Cardiac fibroblast (primary cell): ENCODE measurements at regions not wholly inside any gene's neighbourhood (a gene's known extent, or its start where the extent isn't known, plus 50 kb on each side); places are given as distances from the start of the nearest gene placed in this dataset.

ENCODE experiments used
- DNase-seq, 2 donors: peaks; one replicate each; pipeline versions ENCODE4 v3.0.0 to v3.0.0-alpha.2; 2010; ENCODE audit warnings: low read depth in 2 of 2
- H3K4me3 ChIP-seq, 2 donors: replicated peaks in 1 of 2; 1 replicate in 1 of 2; 2 replicates in 1 of 2; pipeline ENCODE4 v1.5.1; 2011; ENCODE audit warnings: low read depth in 2 of 2, low read length in 2 of 2, mild to moderate bottlenecking in 2 of 2, moderate library complexity in 1 of 2
- TF ChIP-seq, protein P1 (sequence below): IDR thresholded peaks from one replicate; pipeline ENCODE4 v1.5.1; 2011; ENCODE audit warnings: low read depth, mild to moderate bottlenecking, low read length, inconsistent platforms

DNA sequence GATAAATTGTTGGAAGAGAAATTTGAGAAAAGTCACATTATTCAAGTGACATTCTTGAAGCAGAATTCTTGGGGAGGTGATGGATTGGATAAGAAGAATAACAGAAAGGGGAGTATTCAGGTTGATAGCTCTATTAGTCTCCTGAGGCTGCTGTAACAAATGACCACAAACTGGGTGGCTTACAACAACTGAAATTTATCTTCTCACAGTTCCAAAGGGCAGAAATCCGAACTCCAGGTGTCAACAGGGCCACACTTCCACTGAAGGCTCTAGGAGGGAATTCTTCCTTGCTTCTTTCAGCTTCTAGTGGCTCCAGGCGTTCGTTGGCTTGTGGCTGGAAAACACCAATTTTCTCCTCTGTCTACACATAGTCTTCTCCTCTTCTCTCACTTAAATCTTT is 99.8 kb downstream of the TES start:
- no peak for DNase-seq
- no peak overlapping the region for H3K4me3 ChIP-seq
- TF ChIP-seq, protein P1, sequence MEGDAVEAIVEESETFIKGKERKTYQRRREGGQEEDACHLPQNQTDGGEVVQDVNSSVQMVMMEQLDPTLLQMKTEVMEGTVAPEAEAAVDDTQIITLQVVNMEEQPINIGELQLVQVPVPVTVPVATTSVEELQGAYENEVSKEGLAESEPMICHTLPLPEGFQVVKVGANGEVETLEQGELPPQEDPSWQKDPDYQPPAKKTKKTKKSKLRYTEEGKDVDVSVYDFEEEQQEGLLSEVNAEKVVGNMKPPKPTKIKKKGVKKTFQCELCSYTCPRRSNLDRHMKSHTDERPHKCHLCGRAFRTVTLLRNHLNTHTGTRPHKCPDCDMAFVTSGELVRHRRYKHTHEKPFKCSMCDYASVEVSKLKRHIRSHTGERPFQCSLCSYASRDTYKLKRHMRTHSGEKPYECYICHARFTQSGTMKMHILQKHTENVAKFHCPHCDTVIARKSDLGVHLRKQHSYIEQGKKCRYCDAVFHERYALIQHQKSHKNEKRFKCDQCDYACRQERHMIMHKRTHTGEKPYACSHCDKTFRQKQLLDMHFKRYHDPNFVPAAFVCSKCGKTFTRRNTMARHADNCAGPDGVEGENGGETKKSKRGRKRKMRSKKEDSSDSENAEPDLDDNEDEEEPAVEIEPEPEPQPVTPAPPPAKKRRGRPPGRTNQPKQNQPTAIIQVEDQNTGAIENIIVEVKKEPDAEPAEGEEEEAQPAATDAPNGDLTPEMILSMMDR = no peak

DNA sequence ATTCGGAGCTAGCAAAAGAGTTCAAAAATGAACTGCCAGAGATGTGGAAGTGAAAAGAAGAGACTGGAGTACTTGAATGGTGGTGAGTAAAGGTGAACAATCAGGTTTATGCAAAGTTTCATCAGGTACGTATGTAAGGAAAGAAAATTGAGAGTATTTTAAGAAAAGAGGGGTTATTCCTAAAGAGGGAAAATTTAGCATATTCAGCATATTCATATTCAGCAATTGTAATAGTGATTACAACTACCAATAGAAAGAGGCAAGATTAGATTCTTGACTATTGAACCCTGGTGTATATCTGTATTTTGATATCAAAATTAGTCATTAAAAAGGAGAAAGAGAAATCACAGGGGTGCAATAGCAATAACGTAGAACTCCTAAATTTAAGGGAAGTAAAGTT is 100.9 kb downstream of the TES start:
- no peak overlapping the region for H3K4me3 ChIP-seq
- TF ChIP-seq, protein P1 = no peak
- no peak for DNase-seq

DNA sequence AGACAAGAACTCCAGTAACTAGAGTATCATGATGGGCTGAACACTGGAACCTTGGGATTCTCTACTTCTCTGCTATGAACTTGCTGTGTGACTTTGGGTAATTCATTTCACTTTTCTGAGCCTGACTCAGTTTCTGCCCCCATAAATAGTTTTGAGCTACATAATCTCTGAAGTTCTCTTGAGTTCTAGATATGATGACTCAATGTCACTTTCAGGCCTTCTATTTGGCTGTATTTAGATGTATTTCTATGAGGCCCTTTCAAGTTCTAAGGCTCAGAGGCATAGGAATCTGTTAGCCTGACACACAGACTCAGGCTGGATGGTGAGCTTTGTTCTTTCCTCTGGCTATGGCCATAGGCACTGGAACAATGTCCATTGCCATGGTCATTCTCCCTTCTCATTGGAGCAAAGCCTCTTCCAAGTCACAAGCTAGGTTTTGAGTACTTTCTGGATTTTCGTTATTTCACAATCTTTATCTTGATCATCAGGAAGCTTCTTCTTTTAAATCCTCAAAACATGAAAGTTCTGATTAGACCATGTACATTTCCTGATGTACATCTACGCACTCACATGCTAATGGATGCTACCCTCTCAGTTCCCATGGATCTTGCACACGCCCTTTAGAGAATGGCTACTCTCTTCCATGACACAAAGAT is 101.6 kb downstream of the TES start:
- TF ChIP-seq, protein P1 = no peak
- no peak for DNase-seq

DNA sequence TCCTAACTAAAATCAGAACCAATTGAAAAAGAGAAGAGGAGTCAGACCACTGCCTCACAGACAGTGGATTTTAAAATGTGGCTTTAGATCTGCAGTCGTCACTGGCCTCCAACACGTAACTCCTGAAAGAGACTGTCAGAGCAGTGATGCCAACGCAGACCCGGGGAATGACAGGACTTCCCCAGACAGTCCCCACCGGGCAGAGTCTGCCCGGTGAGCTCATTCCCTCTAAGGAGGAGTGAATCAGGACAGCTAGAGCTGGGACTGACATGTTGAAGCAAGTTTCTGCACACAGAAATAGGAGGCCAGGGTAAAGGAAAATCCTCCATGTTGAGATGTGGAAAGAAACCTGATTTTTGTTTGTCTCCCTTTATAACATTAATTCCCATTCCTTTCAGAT is 105.0 kb downstream of the TES start:
- DNase-seq = peak in 1 of 2 donors; percentile 71
- H3K4me3 ChIP-seq = no peak overlapping the region
- TF ChIP-seq, protein P1 = no peak

More for the DNA sequence above, 101.6 kb downstream of the TES start:
- H3K4me3 ChIP-seq = no peak overlapping the region

DNA sequence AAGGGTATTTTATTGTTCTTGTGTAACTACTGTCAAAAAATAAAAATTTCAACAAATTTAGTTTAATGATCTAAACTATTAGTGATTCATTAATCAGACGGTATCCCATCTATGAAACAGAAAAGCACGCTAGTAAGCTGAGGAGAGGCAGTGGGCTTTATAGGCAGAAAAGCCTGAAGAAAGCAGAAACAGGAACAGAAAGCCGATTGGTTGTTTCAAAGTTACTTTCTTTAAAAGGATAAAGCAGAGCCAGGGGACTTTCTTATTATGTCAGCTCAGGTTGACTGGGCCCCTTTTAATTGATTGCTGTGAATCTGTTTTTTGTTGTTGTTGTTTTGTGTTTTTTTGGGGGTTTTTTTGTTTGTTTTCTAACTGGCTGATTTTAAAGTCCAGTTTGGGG is 105.5 kb downstream of the TES start:
- TF ChIP-seq, protein P1 = no peak
- no peak overlapping the region for H3K4me3 ChIP-seq
- DNase-seq = no peak

DNA sequence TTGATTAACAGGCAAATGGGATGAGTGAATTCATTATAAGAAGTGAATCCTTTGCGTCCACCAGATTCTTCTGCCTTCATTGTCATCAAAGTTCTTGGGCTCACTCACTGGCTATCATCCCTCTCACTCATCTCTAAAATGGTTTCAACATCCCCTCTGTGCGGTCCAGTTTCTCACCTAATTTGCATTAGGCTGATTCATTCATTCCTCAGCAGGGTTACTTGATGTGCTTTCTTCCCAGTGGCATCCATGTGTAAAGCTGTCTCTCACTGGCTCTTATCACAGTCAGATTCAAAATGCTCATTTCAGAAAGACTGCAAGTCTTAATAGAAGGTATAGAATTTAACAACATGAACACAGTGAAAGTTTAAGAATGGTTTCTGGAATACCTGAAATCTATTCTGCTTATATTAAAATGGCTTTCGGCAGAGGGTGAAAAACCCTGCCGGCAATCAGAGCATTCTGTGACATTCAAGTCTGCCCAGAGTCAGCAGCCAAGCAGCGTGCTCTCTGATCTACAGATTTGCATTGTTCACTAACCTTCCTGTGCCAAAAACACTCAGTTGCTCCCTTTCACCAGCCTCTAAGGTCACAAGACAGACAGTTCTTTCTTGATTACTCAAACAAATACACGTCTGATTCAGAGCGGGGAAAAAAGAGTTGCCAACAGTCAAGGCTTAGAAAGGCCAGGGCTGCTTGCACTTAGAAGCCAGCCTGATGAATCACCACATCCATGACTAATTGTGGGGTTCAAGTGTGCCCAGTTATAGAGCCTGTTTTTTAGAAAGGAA is 106.7 kb downstream of the TES start:
- peak overlapping the region in 1 of 2 donors; percentile 9 for H3K4me3 ChIP-seq
- TF ChIP-seq, protein P1 = no peak
- DNase-seq = peak; percentile 98 to 100

DNA sequence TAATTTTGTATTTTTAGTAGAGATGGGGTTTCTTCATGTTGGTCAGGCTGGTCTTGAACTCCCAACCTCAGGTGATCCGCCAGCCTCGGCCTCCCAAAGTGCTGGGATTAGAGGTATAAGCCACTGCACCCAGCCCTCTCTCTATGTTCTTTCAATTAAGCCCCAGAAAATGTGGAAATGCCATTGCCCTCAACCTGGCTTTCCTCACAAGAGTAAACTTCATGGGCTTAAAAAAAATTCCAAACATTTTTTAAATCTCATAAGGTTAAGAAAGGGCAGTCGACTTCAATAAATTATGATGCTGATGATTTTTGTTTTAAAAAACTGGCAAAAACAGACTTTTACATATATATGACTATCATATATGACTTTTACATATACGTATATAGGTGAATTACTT is 107.6 kb downstream of the TES start:
- TF ChIP-seq, protein P1 = no peak
- no peak for DNase-seq
- H3K4me3 ChIP-seq = no peak overlapping the region
